Heart left ventricle (tissue), 13 donors: ENCODE measurements at regions not wholly inside any gene's neighbourhood (a gene's known extent, or its start where the extent isn't known, plus 50 kb on each side); places are given as distances from the start of the nearest gene placed in this dataset.
"Not testable (repeated sequence)": the region's sequence is repeated elsewhere in the genome, so short reads cannot be mapped to it uniquely, and the experiment has no call there.

ENCODE experiments used
- POLR2A ChIP-seq, 2 donors: fragments of 450-650 bp; IDR thresholded peaks; one replicate each; pipeline ENCODE4 v1.6.1; 2017; ENCODE audit warnings: antibody characterized with exemption in 2 of 2, mild to moderate bottlenecking in 2 of 2, moderate library complexity in 2 of 2
- TF ChIP-seq, protein P1 (sequence below), 12 donors: fragments of 200-600 bp; sonication (generic) in 4 of 12; IDR thresholded peaks; one replicate each; pipeline versions ENCODE4 v1.5.0 to v1.8.0; 2018 to 2022; ENCODE audit warnings: antibody characterized with exemption in 12 of 12, mild to moderate bottlenecking in 5 of 12
- donor health status: ischemic (EF 13 %, LVEDD 7.1; RV severe dilation, severe dysfunction).
- donor health status: DM: no; HTN: yes; CAD: no.
- donor health status: DM: no; HTN: no; CAD: no.
- donor health status: ischemic (EF 25% LVEDD 6.9; RV normal size, moderate dysfunction).
- donor health status: ischemic (EF 25% LVEDD 5.7; RV mildly dilated, moderate dysfunction).
- donor health status: ischemic (EF 35%, LVEDD 5.7; RV mildly dilated, moderate dysfunction).
- donor health status: nonischemic (EF 11% LVEDD 7.7; RV severe dilation, severe dysfunction).
- donor health status: DM: yes; HTN: yes; CAD: no.
- donor health status: PGD.
- donor health status: ischemic (EF 29% LVEDD 5.4; RV normal size, mild dysfunction).
- donor health status: nonischemic (EF 23%, LVEDD 6.1; RV moderate dilation, normal function).

DNA sequence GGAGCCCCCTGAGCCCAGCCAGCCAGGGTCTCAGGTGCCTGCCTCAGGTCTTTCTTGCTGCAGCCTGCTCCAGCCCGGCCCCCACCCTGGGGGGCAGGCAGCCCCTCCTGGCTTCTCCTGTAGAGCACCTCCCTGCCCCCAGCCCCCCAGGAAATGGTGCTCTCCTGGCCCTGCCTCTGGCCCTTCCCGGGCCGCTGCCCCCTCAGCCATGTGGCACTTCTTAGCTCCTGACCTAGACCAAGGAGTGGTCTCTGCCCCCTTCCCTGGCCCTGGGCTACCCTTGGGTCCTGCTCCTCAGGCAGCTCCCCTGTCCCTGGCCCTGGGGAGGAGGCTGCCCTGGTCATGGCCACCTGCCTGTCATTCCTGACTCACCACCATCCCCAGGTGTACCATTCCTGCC, 82.0 kb upstream of the ANKRD28 start:
- TF ChIP-seq, protein P1, sequence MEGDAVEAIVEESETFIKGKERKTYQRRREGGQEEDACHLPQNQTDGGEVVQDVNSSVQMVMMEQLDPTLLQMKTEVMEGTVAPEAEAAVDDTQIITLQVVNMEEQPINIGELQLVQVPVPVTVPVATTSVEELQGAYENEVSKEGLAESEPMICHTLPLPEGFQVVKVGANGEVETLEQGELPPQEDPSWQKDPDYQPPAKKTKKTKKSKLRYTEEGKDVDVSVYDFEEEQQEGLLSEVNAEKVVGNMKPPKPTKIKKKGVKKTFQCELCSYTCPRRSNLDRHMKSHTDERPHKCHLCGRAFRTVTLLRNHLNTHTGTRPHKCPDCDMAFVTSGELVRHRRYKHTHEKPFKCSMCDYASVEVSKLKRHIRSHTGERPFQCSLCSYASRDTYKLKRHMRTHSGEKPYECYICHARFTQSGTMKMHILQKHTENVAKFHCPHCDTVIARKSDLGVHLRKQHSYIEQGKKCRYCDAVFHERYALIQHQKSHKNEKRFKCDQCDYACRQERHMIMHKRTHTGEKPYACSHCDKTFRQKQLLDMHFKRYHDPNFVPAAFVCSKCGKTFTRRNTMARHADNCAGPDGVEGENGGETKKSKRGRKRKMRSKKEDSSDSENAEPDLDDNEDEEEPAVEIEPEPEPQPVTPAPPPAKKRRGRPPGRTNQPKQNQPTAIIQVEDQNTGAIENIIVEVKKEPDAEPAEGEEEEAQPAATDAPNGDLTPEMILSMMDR (IDR thresholded peaks at IDR 0.05): not testable (repeated sequence)
- TF ChIP-seq POLR2A (IDR thresholded peaks at IDR 0.05): not testable (repeated sequence)
